Neural cell (in vitro differentiated cells): ENCODE measurements at regions not wholly inside any gene's neighbourhood (a gene's known extent, or its start where the extent isn't known, plus 50 kb on each side); places are given as distances from the start of the nearest gene placed in this dataset.

Experiments
- H2AFZ ChIP-seq: fragments of 200-600, 300-800 bp; sonication (generic), shearing (Covaris generic); 2 replicates; pipeline ENCODE4 v1.6.0; 2014; ENCODE audit warnings: low read depth, mild to moderate bottlenecking, antibody characterized with exemption, low read length, moderate library complexity
- H3F3A ChIP-seq: fragments of 200-600 bp; shearing (Covaris generic); 2 replicates; pipeline ENCODE4 v1.6.1; 2016; ENCODE audit warnings: mild to moderate bottlenecking, moderate library complexity, mixed read lengths, antibody characterized with exemption, low read length; ENCODE audit not compliant: insufficient read depth, poor library complexity, severe bottlenecking
- H3K27ac ChIP-seq: fragments of 200-600, 300-800 bp; sonication (generic), shearing (Covaris generic); 2 replicates; pipeline ENCODE4 v1.5.1; 2014; ENCODE audit warnings: mild to moderate bottlenecking, low read length, moderate library complexity
- H3K27me3 ChIP-seq: fragments of 300-800, 200-600 bp; sonication (generic), shearing (Covaris generic); 2 replicates; pipeline ENCODE4 v1.6.0; 2014; ENCODE audit warnings: mild to moderate bottlenecking, low read depth, low read length, moderate library complexity; ENCODE audit not compliant: insufficient read depth
- H3K36me3 ChIP-seq: fragments of 300-800, 200-600 bp; sonication (generic), shearing (Covaris generic); 2 replicates; pipeline ENCODE4 v1.5.1; 2014; ENCODE audit warnings: mild to moderate bottlenecking, antibody characterized with exemption, low read length, moderate library complexity; ENCODE audit not compliant: insufficient read depth
- H3K4me2 ChIP-seq: fragments of 300-800, 200-600 bp; sonication (generic), shearing (Covaris generic); 2 replicates; pipeline ENCODE4 v1.6.0; 2014; ENCODE audit warnings: mild to moderate bottlenecking, low read length
- H3K4me3 ChIP-seq: fragments of 300-800, 200-600 bp; sonication (generic), shearing (Covaris generic); 2 replicates; pipeline ENCODE4 v1.5.1; 2014; ENCODE audit warnings: mild to moderate bottlenecking, low read length, moderate library complexity
- H3K79me2 ChIP-seq: fragments of 200-600 bp; shearing (Covaris generic); replicated peaks from 2 replicates; pipeline ENCODE4 v1.6.0; 2014; ENCODE audit warnings: mild to moderate bottlenecking, low read length, moderate library complexity; ENCODE audit not compliant: insufficient read depth
- H3K9ac ChIP-seq: fragments of 300-800, 200-600 bp; sonication (generic), shearing (Covaris generic); 2 replicates; pipeline ENCODE4 v1.6.1; 2016; ENCODE audit warnings: mild to moderate bottlenecking, low read length, mixed read lengths
- H3K9me2 ChIP-seq: fragments of 200-600 bp; shearing (Covaris generic); 2 replicates; pipeline ENCODE4 v1.6.1; 2016; ENCODE audit warnings: mild to moderate bottlenecking, low read length, mixed read lengths; ENCODE audit not compliant: insufficient read depth
- H3K9me3 ChIP-seq: fragments of 200-600, 300-800 bp; sonication (generic), shearing (Covaris generic); 2 replicates; pipeline ENCODE4 v1.6.1; 2016; ENCODE audit warnings: mild to moderate bottlenecking, mixed run types, low read length, moderate library complexity, mixed read lengths
- H4K20me1 ChIP-seq: fragments of 200-600 bp; shearing (Covaris generic); 2 replicates; pipeline ENCODE4 v1.6.1; 2016; ENCODE audit warnings: mild to moderate bottlenecking, mixed run types; ENCODE audit not compliant: insufficient read depth
- EP300 ChIP-seq: fragments of 450-650 bp; conservative IDR thresholded peaks from 2 replicates; pipeline ENCODE4 v1.6.1; 2014; ENCODE audit warnings: antibody characterized with exemption, mild to moderate bottlenecking, moderate library complexity; ENCODE audit not compliant: poor library complexity, severe bottlenecking
- EZH2 ChIP-seq: fragments of 200-600, 300-800 bp; shearing (Covaris generic), sonication (generic); IDR thresholded peaks from 2 replicates; pipeline ENCODE4 v1.6.1; 2014; ENCODE audit warnings: antibody characterized with exemption, low read length, borderline replicate concordance, mild to moderate bottlenecking; ENCODE audit not compliant: insufficient read depth, poor library complexity, severe bottlenecking
- MXI1 ChIP-seq: fragments of 450-650 bp; conservative IDR thresholded peaks from 2 replicates; pipeline ENCODE4 v1.6.1; 2014; ENCODE audit warnings: antibody characterized with exemption, mild to moderate bottlenecking; ENCODE audit not compliant: poor library complexity, severe bottlenecking
- POLR2AphosphoS5 ChIP-seq: IDR thresholded peaks from 2 replicates; pipeline ENCODE4 v1.6.1; 2012
- RAD21 ChIP-seq: fragments of 450-650 bp; conservative IDR thresholded peaks from 2 replicates; pipeline ENCODE4 v1.6.1; 2014; ENCODE audit warnings: antibody characterized with exemption, mild to moderate bottlenecking, moderate library complexity
- REST ChIP-seq: IDR thresholded peaks from 2 replicates; pipeline ENCODE4 v1.6.1; 2012; ENCODE audit warnings: borderline replicate concordance
- SMC3 ChIP-seq: fragments of 450-650 bp; conservative IDR thresholded peaks from 2 replicates; pipeline ENCODE4 v1.6.1; 2014; ENCODE audit warnings: antibody characterized with exemption, mild to moderate bottlenecking, moderate library complexity; ENCODE audit not compliant: poor library complexity
- TAF1 ChIP-seq: IDR thresholded peaks from 2 replicates; pipeline ENCODE4 v1.6.1; 2012; ENCODE audit warnings: low read depth
- TF ChIP-seq, protein P1 (sequence below): fragments of 450-650 bp; IDR thresholded peaks from 2 replicates; pipeline ENCODE4 v1.5.1; 2014; ENCODE audit warnings: antibody characterized with exemption, mild to moderate bottlenecking, moderate library complexity; ENCODE audit not compliant: poor library complexity, severe bottlenecking

DNA sequence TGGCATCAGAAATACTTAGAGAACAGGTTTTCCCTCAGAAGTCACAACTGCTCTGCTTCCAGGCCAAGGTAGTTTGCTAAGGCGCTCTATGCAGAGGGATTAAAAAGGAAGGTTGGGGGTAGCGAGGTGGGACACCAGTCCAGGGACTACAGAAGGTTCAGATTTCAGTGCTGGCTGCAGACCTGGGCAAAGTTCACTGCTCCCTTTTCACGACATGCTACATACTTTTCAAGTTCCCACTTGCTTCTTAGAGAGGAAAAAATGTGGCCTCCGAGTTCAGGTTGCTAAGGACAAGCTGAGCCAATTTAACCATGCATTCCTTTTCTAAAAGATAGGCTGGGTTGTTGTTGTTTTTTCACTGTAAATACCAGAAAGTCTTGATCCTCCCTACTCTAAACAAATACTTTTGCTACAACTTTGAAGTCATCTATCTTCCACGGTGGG is 158.6 kb upstream of the NR2F2 start:
- no peak overlapping the region for H2AFZ ChIP-seq
- H3K4me2 ChIP-seq: no peak overlapping the region
- no peak overlapping the region for H3K9ac ChIP-seq
- H3K36me3 ChIP-seq: no peaks in the 10 kb centered on the region
- H3K9me2 ChIP-seq: no peaks in the 10 kb centered on the region
- TF ChIP-seq TAF1 (no peak), EZH2 (no peak), REST (no peak), EP300 (no peak), SMC3 (no peak)
- TF ChIP-seq, protein P1, sequence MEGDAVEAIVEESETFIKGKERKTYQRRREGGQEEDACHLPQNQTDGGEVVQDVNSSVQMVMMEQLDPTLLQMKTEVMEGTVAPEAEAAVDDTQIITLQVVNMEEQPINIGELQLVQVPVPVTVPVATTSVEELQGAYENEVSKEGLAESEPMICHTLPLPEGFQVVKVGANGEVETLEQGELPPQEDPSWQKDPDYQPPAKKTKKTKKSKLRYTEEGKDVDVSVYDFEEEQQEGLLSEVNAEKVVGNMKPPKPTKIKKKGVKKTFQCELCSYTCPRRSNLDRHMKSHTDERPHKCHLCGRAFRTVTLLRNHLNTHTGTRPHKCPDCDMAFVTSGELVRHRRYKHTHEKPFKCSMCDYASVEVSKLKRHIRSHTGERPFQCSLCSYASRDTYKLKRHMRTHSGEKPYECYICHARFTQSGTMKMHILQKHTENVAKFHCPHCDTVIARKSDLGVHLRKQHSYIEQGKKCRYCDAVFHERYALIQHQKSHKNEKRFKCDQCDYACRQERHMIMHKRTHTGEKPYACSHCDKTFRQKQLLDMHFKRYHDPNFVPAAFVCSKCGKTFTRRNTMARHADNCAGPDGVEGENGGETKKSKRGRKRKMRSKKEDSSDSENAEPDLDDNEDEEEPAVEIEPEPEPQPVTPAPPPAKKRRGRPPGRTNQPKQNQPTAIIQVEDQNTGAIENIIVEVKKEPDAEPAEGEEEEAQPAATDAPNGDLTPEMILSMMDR: no peak
- H3K27ac ChIP-seq: no peak overlapping the region
- no peaks in the 10 kb centered on the region for H3K79me2 ChIP-seq
- no peak overlapping the region for H3K4me3 ChIP-seq
- H3F3A ChIP-seq: no peaks in the 10 kb centered on the region
- H3K9me3 ChIP-seq: no peaks in the 10 kb centered on the region
- no peaks in the 10 kb centered on the region for H4K20me1 ChIP-seq
- H3K27me3 ChIP-seq: no peaks in the 10 kb centered on the region

GRCh38 chr15:96172417-96172816 is 158.1 kb upstream of the NR2F2 start:
- H3K4me2 ChIP-seq: no peak overlapping the region
- no peaks in the 10 kb centered on the region for H3K9me3 ChIP-seq
- no peaks in the 10 kb centered on the region for H3K79me2 ChIP-seq
- no peak overlapping the region for H3K4me3 ChIP-seq
- H2AFZ ChIP-seq: no peak overlapping the region
- no peaks in the 10 kb centered on the region for H3K36me3 ChIP-seq
- no peaks in the 10 kb centered on the region for H3K9me2 ChIP-seq
- no peak overlapping the region for H3K9ac ChIP-seq
- no peak overlapping the region for H3K27ac ChIP-seq
- no peak for TF ChIP-seq EP300
- no peak for TF ChIP-seq REST
- TF ChIP-seq EZH2: no peak
- TF ChIP-seq, protein P1: no peak
- TF ChIP-seq TAF1: no peak
- no peak for TF ChIP-seq POLR2AphosphoS5
- no peak for TF ChIP-seq SMC3
- no peak for TF ChIP-seq MXI1
- no peak for TF ChIP-seq RAD21
- H4K20me1 ChIP-seq: no peaks in the 10 kb centered on the region
- H3F3A ChIP-seq: no peaks in the 10 kb centered on the region
- no peaks in the 10 kb centered on the region for H3K27me3 ChIP-seq
